ENCODE measurements at regions not wholly inside any gene's neighbourhood (a gene's known extent, or its start where the extent isn't known, plus 50 kb on each side); places are given as distances from the start of the nearest gene placed in this dataset.

GRCh38 chr7:19989906-19990305, 216.5 kb upstream of the TMEM196 start:
- TF ChIP-seq EZH2 (IDR thresholded peaks at IDR 0.05; ENCODE audit: low read depth, low read length, severe bottlenecking) (no peak), RAD21 (IDR thresholded peaks at IDR 0.05 in 1 of 2, conservative IDR thresholded peaks at IDR 0.05 in 1 of 2; ENCODE audit: low read depth in 2 of 2, low read length in 2 of 2) (no peak), CTCF (IDR thresholded peaks at IDR 0.05; ENCODE audit: control extremely low read depth in 1 of 3, insufficient read depth in 1 of 3, low read depth in 1 of 3, low read length in 3 of 3) (no peak), CHD1 (IDR thresholded peaks at IDR 0.05; ENCODE audit: low read depth, low read length) (no peak), MAFK (IDR thresholded peaks at IDR 0.05; ENCODE audit: low read depth, low read length) (no peak), POLR2A (IDR thresholded peaks at IDR 0.05; ENCODE audit: control extremely low read depth in 1 of 2, low read depth in 2 of 2, low read length in 2 of 2) (no peak), NANOG (IDR thresholded peaks at IDR 0.05; ENCODE audit: insufficient read depth, low read depth, low read length, poor library complexity, severe bottlenecking) (no peak), EP300 (IDR thresholded peaks at IDR 0.05; ENCODE audit: borderline replicate concordance in 1 of 2, low read depth in 2 of 2, low read length in 2 of 2) (no peak), KDM4A (IDR thresholded peaks at IDR 0.05; ENCODE audit: low read depth, low read length, severe bottlenecking) (no peak), MAX (IDR thresholded peaks at IDR 0.05) (no peak), POLR2AphosphoS5 (IDR thresholded peaks at IDR 0.05; ENCODE audit: low read depth, low read length) (no peak), E2F6 (IDR thresholded peaks at IDR 0.05) (no peak)

Measured in H1 (cell line).